H1 (cell line): ENCODE measurements at regions not wholly inside any gene's neighbourhood (a gene's known extent, or its start where the extent isn't known, plus 50 kb on each side); places are given as distances from the start of the nearest gene placed in this dataset.

Source experiments
- CTCF ChIA-PET: fragments of 300-600 bp; sonication (Branson Sonifier 250); formaldehyde crosslinking; loops from one replicate; lab custom pipeline; 2021; ENCODE audit not compliant: partially characterized antibody; lab: Charles Lee
- POLR2A ChIA-PET: fragments of 300-600 bp; sonication (Branson Sonifier 250); formaldehyde crosslinking; loops from one replicate; lab custom pipeline; 2021; ENCODE audit warnings: inconsistent platforms; ENCODE audit not compliant: partially characterized antibody; lab: Charles Lee
- DNase-seq, 2 experiments: peaks; one replicate each; pipeline versions ENCODE4 v3.0.0 to v3.0.0-alpha.2; 2010 to 2022; ENCODE audit warnings: low spot score in 2 of 2, low read depth in 1 of 2, mixed read lengths in 1 of 2
- FAIRE-seq: peaks from 2 replicates; lab custom pipeline; 2011; peaks lifted over from hg19 to GRCh38; lab: Jason Lieb, UNC
- H2AFZ ChIP-seq: 2 replicates; pipeline ENCODE4 v1.8.1; 2012; ENCODE audit warnings: low read length, inconsistent platforms
- H2AK5ac ChIP-seq: 2 replicates; pipeline ENCODE4 v1.6.1; 2013; ENCODE audit warnings: low read depth, low read length
- H2BK120ac ChIP-seq: replicated peaks from 2 replicates; pipeline ENCODE3; 2013; ENCODE audit warnings: low read depth, low read length, inconsistent platforms
- H2BK12ac ChIP-seq: 2 replicates; pipeline ENCODE4 v1.6.1; 2013; ENCODE audit warnings: low read depth, low read length
- H2BK15ac ChIP-seq: 2 replicates; pipeline ENCODE4 v1.6.1; 2013; ENCODE audit warnings: low read length
- H2BK20ac ChIP-seq: 2 replicates; pipeline ENCODE4 v1.6.1; 2013; ENCODE audit warnings: low read length
- H2BK5ac ChIP-seq: 2 replicates; pipeline ENCODE4 v1.6.1; 2013; ENCODE audit warnings: low read depth, low read length
- H3K14ac ChIP-seq: 2 replicates; pipeline ENCODE4 v1.6.1; 2013; ENCODE audit warnings: inconsistent platforms; ENCODE audit not compliant: insufficient read length
- H3K18ac ChIP-seq: 2 replicates; pipeline ENCODE4 v1.6.1; 2013; ENCODE audit warnings: low read length; ENCODE audit errors: extremely low read depth
- H3K23ac ChIP-seq: 2 replicates; pipeline ENCODE4 v1.6.1; 2013; ENCODE audit warnings: inconsistent platforms; ENCODE audit not compliant: insufficient read length
- H3K23me2 ChIP-seq: 2 replicates; pipeline ENCODE4 v1.6.1; 2013; ENCODE audit warnings: low read depth, low read length
- H3K27ac ChIP-seq: 2 replicates; pipeline ENCODE4 v1.6.1; 2011; ENCODE audit warnings: low read depth, low read length, inconsistent platforms
- H3K27me3 ChIP-seq, 4 experiments: replicated peaks in 1 of 4; 1 replicate in 1 of 4; 2 replicates in 3 of 4; pipeline versions ENCODE4 v1.6.1 to v1.8.1; 2011 to 2013; ENCODE audit warnings: low read length in 3 of 4, mild to moderate bottlenecking in 3 of 4, inconsistent platforms in 2 of 4, mixed read lengths in 2 of 4, moderate library complexity in 1 of 4; ENCODE audit not compliant: control insufficient read depth in 3 of 4, insufficient read depth in 3 of 4; ENCODE audit errors: extremely low read depth in 1 of 4
- H3K36me3 ChIP-seq, 4 experiments: 2 replicates each; pipeline versions ENCODE4 v1.6.1 to v1.8.1; 2011 to 2013; ENCODE audit warnings: mild to moderate bottlenecking in 4 of 4, low read length in 3 of 4, moderate library complexity in 2 of 4, control low read depth in 1 of 4, inconsistent platforms in 1 of 4; ENCODE audit not compliant: insufficient read depth in 4 of 4, control insufficient read depth in 2 of 4
- H3K4ac ChIP-seq: replicated peaks from 2 replicates; pipeline ENCODE3; 2013; ENCODE audit warnings: low read length, low read depth, mixed read lengths, inconsistent platforms; ENCODE audit not compliant: insufficient read length
- H3K4me1 ChIP-seq, 4 experiments: replicated peaks in 1 of 4; 1 replicate in 1 of 4; 2 replicates in 3 of 4; pipeline versions ENCODE4 v1.6.1 to v1.8.1; 2011 to 2013; ENCODE audit warnings: low read length in 3 of 4, inconsistent platforms in 2 of 4, mixed read lengths in 1 of 4; ENCODE audit not compliant: insufficient read depth in 4 of 4, control insufficient read depth in 3 of 4
- H3K4me2 ChIP-seq, 2 experiments: 2 replicates each; pipeline versions ENCODE4 v1.6.1 to v1.8.1; 2011 to 2013; ENCODE audit warnings: low read depth in 2 of 2, low read length in 2 of 2, control low read depth in 1 of 2, inconsistent platforms in 1 of 2, mild to moderate bottlenecking in 1 of 2; ENCODE audit not compliant: insufficient read depth in 1 of 2
- H3K4me3 ChIP-seq, 4 experiments: fragments of 200-600, 300-600 bp in 1 of 4; sonication (generic), shearing (Covaris generic), sonication (Bioruptor Twin) in 1 of 4; 2 replicates each; pipeline versions ENCODE4 v1.5.1 to v1.8.1; 2011 to 2016; ENCODE audit warnings: low read length in 4 of 4, low read depth in 3 of 4, control low read depth in 2 of 4, inconsistent platforms in 2 of 4, mild to moderate bottlenecking in 2 of 4, mixed read lengths in 1 of 4, moderate library complexity in 1 of 4; ENCODE audit not compliant: insufficient read depth in 2 of 4; ENCODE audit errors: extremely low read depth in 1 of 4
- H3K56ac ChIP-seq: replicated peaks from 2 replicates; pipeline ENCODE3; 2013; ENCODE audit warnings: low read depth, mild to moderate bottlenecking, mixed read lengths, low read length, inconsistent platforms; ENCODE audit not compliant: insufficient read length
- H3K79me1 ChIP-seq: 2 replicates; pipeline ENCODE4 v1.6.1; 2013; ENCODE audit warnings: low read depth, low read length, control low read depth
- H3K79me2 ChIP-seq, 2 experiments: 2 replicates each; pipeline versions ENCODE4 v1.6.1 to v1.8.1; 2012 to 2013; ENCODE audit warnings: low read length in 2 of 2, mild to moderate bottlenecking in 2 of 2, inconsistent platforms in 1 of 2; ENCODE audit not compliant: insufficient read depth in 2 of 2, control insufficient read depth in 1 of 2
- H3K9ac ChIP-seq, 4 experiments: replicated peaks in 1 of 4; 1 replicate in 1 of 4; 2 replicates in 3 of 4; pipeline versions ENCODE4 v1.6.1 to v1.8.1; 2011 to 2013; ENCODE audit warnings: low read depth in 3 of 4, low read length in 3 of 4, control low read depth in 2 of 4, mild to moderate bottlenecking in 2 of 4, moderate library complexity in 2 of 4, inconsistent platforms in 1 of 4; ENCODE audit errors: extremely low read depth in 1 of 4
- H3K9me3 ChIP-seq, 2 experiments: 2 replicates each; pipeline versions ENCODE4 v1.6.1 to v1.8.1; 2012 to 2013; ENCODE audit warnings: mild to moderate bottlenecking in 2 of 2, moderate library complexity in 2 of 2, control low read depth in 1 of 2, inconsistent platforms in 1 of 2, low read depth in 1 of 2, low read length in 1 of 2, mixed read lengths in 1 of 2; ENCODE audit not compliant: insufficient read depth in 2 of 2
- H4K20me1 ChIP-seq, 2 experiments: replicated peaks in 1 of 2; 2 replicates each; pipeline versions ENCODE3 to v1.8.1; 2011 to 2013; ENCODE audit warnings: inconsistent platforms in 2 of 2, low read length in 2 of 2, mild to moderate bottlenecking in 1 of 2; ENCODE audit not compliant: insufficient read depth in 2 of 2, control insufficient read depth in 1 of 2
- H4K5ac ChIP-seq: 2 replicates; pipeline ENCODE4 v1.6.1; 2013; ENCODE audit warnings: low read length, low read depth, mixed read lengths, inconsistent platforms; ENCODE audit not compliant: insufficient read length
- H4K8ac ChIP-seq: 2 replicates; pipeline ENCODE4 v1.8.0; 2013; ENCODE audit warnings: mild to moderate bottlenecking, moderate library complexity, low read length, inconsistent platforms; ENCODE audit not compliant: insufficient read depth; ENCODE audit errors: extremely low read depth
- H4K91ac ChIP-seq: replicated peaks from 2 replicates; pipeline ENCODE3; 2013; ENCODE audit warnings: low read length, mixed read lengths, inconsistent platforms; ENCODE audit not compliant: insufficient read length
- EP300 ChIP-seq, 2 experiments: IDR thresholded peaks; 1 replicate in 1 of 2; 2 replicates in 1 of 2; pipeline ENCODE4 v1.6.1; 2011 to 2012; ENCODE audit warnings: low read depth in 2 of 2, low read length in 2 of 2, mild to moderate bottlenecking in 2 of 2, borderline replicate concordance in 1 of 2, inconsistent platforms in 1 of 2, moderate library complexity in 1 of 2
- FOSL1 ChIP-seq: IDR thresholded peaks from 2 replicates; pipeline ENCODE4 v1.6.1; 2011; ENCODE audit warnings: mild to moderate bottlenecking, low read depth, low read length, moderate library complexity; ENCODE audit not compliant: insufficient read depth
- JUND ChIP-seq: IDR thresholded peaks from 2 replicates; pipeline ENCODE4 v1.6.1; 2011; ENCODE audit warnings: mild to moderate bottlenecking, improper control_type of control experiment, low read length
- KDM4A ChIP-seq: IDR thresholded peaks from one replicate; pipeline ENCODE4 v1.7.1; 2012; ENCODE audit warnings: low read depth, mild to moderate bottlenecking, moderate library complexity, low read length, inconsistent platforms; ENCODE audit not compliant: severe bottlenecking
- POLR2AphosphoS5 ChIP-seq: IDR thresholded peaks from 2 replicates; pipeline ENCODE4 v1.6.1; 2011; ENCODE audit warnings: low read depth, low read length
- RAD21 ChIP-seq, 2 experiments: IDR thresholded peaks in 1 of 2; conservative IDR thresholded peaks in 1 of 2; 2 replicates each; pipeline ENCODE4 v1.6.1; 2011; ENCODE audit warnings: low read depth in 2 of 2, low read length in 2 of 2, improper control_type of control experiment in 1 of 2, inconsistent platforms in 1 of 2, mild to moderate bottlenecking in 1 of 2, moderate library complexity in 1 of 2
- SIX5 ChIP-seq: IDR thresholded peaks from 2 replicates; pipeline ENCODE4 v1.6.1; 2011; ENCODE audit warnings: mild to moderate bottlenecking, low read depth, low read length
- SP2 ChIP-seq: IDR thresholded peaks from 2 replicates; pipeline ENCODE4 v1.6.1; 2012; ENCODE audit warnings: mild to moderate bottlenecking, low read length, inconsistent platforms
- TAF1 ChIP-seq: IDR thresholded peaks from 2 replicates; pipeline ENCODE4 v1.6.1; 2011; ENCODE audit warnings: mild to moderate bottlenecking, low read depth, low read length
- whole genome bisulfite sequencing, 2 experiments: shearing (Covaris generic) in 1 of 2; methylation state at CpG; one replicate each; pipeline versions ENCODE4 v1.1.6 to v1.1.7; 2013 to 2015; ENCODE audit warnings: low lambda C conversion rate in 2 of 2, mixed read lengths in 2 of 2, inconsistent platforms in 1 of 2, low coverage in 1 of 2, missing lambda C conversion rate in 1 of 2; ENCODE audit not compliant: insufficient replicate concordance in 2 of 2, insufficient coverage in 1 of 2, insufficient read length in 1 of 2; ENCODE audit errors: extremely low coverage in 1 of 2, missing lambda C conversion rate in 1 of 2; 5-methylcytosine and 5-hydroxymethylcytosine counted together
- TF ChIP-seq, protein P1 (sequence below): IDR thresholded peaks from 2 replicates; pipeline ENCODE4 v1.6.1; 2012; ENCODE audit warnings: inconsistent platforms
- TF ChIP-seq, protein P2 (sequence below): IDR thresholded peaks from 2 replicates; pipeline ENCODE4 v1.6.1; 2011; ENCODE audit warnings: low read length, improper control_type of control experiment

DNA sequence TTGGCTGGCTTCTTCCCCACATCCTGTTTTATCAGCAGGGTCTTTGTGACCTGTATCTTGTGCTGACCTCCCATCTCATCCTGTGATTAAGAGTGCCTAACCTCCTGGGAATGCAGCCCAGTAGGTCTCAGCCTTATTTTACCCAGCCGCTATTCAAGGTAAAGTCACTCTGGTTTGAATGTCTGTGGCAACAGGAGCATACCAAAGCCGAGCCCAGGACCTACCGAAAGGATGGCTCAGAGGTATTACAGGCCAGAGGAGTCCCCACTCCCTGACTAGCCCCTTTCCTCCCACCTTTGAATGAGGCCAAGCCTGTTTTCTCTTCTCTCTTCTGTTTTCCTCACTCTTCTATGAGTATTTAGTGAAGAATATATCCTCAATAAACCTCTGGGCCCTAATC is 271.3 kb downstream of the OSTF1 start:
- H2AK5ac ChIP-seq = no peak overlapping the region
- POLR2A ChIA-PET = no interaction called here
- no peak overlapping the region for H2AFZ ChIP-seq
- CTCF ChIA-PET = no interaction called here
- H3K4me2 ChIP-seq = peak overlapping the region; percentile 12 to 37; a peak in 3 of 4 replicates
- no peaks in the 10 kb centered on the region for H3K27me3 ChIP-seq
- H3K9ac ChIP-seq = no peak overlapping the region
- H4K5ac ChIP-seq = no peak overlapping the region
- peak overlapping the region; percentile 67 for H3K18ac ChIP-seq
- no peaks in the 10 kb centered on the region for H4K20me1 ChIP-seq
- FAIRE-seq = no peak
- H4K8ac ChIP-seq = no peak overlapping the region
- H3K23me2 ChIP-seq = no peaks in the 10 kb centered on the region
- H3K36me3 ChIP-seq = peaks cover 0 to 9% (median 0%) of the 10 kb centered on the region in 4 experiments; a peak in 4 of 8 replicates
- 62% methylated on average over 3 of the region's 3 CpGs; no CpG with 5 or more reads in 1 of the 2 experiments for WGBS, 2 experiments
- H3K4ac ChIP-seq = no peak overlapping the region
- H3K79me1 ChIP-seq = no peaks in the 10 kb centered on the region
- H3K4me1 ChIP-seq = peaks cover 0 to 14% (median 9%) of the 10 kb centered on the region in 4 experiments; a peak in 5 of 7 replicates
- H3K27ac ChIP-seq = peak overlapping the region; percentile 60
- no peak overlapping the region for H3K14ac ChIP-seq
- no peak overlapping the region for H3K23ac ChIP-seq
- peak overlapping the region; percentile 88 for H2BK120ac ChIP-seq
- H3K9me3 ChIP-seq = peaks cover 6 to 18% of the 10 kb centered on the region in 2 experiments
- no peak for DNase-seq
- peak overlapping the region; percentile 31 for H4K91ac ChIP-seq
- peak overlapping the region in 1 of 4 experiments; percentile 22; a peak in 1 of 8 replicates for H3K4me3 ChIP-seq
- H2BK5ac ChIP-seq = peak overlapping the region; percentile 93; the same call in 1 of the 2 replicates
- no peaks in the 10 kb centered on the region for H3K79me2 ChIP-seq
- H2BK15ac ChIP-seq = no peak overlapping the region
- H2BK20ac ChIP-seq = peak overlapping the region; percentile 73; the same call in 1 of the 2 replicates
- H3K56ac ChIP-seq = no peak overlapping the region
- H2BK12ac ChIP-seq = peak overlapping the region; percentile 40
- TF ChIP-seq, protein P1, sequence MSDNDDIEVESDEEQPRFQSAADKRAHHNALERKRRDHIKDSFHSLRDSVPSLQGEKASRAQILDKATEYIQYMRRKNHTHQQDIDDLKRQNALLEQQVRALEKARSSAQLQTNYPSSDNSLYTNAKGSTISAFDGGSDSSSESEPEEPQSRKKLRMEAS = no peak
- TF ChIP-seq SP2 (no peak), FOSL1 (no peak), JUND (no peak), RAD21 (IDR thresholded peaks at IDR 0.05 in 1 of 2, conservative IDR thresholded peaks at IDR 0.05 in 1 of 2; ENCODE audit: low read depth in 2 of 2, low read length in 2 of 2) (no peak), EP300 (IDR thresholded peaks at IDR 0.05; ENCODE audit: borderline replicate concordance in 1 of 2, low read depth in 2 of 2, low read length in 2 of 2) (no peak), TAF1 (no peak), POLR2AphosphoS5 (no peak), KDM4A (no peak), SIX5 (no peak)
- TF ChIP-seq, protein P2, sequence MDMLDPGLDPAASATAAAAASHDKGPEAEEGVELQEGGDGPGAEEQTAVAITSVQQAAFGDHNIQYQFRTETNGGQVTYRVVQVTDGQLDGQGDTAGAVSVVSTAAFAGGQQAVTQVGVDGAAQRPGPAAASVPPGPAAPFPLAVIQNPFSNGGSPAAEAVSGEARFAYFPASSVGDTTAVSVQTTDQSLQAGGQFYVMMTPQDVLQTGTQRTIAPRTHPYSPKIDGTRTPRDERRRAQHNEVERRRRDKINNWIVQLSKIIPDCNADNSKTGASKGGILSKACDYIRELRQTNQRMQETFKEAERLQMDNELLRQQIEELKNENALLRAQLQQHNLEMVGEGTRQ = no peak
